ENCODE measurements at regions not wholly inside any gene's neighbourhood (a gene's known extent, or its start where the extent isn't known, plus 50 kb on each side); places are given as distances from the start of the nearest gene placed in this dataset.

DNA sequence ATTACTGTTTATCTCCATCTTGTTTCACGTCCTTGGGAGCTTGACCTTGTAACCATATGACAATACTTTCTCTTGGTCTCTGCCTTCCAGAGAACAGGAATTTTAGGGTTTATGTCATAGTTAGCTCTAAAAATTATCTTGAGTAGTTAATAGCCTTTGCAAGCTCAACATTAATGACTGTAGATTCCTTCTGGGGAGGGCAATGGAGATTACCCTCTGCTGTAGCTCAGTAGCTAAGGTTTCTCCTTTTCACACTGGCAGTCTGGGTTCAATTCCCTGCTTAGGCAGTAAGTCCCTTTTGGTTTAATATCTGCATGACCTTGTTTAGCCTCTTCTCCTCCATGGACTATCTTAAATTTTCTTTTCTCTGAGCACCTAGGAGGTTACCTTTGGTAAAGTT lies 181.7 kb upstream of the GPR101 start:
- TF ChIP-seq, protein P1, sequence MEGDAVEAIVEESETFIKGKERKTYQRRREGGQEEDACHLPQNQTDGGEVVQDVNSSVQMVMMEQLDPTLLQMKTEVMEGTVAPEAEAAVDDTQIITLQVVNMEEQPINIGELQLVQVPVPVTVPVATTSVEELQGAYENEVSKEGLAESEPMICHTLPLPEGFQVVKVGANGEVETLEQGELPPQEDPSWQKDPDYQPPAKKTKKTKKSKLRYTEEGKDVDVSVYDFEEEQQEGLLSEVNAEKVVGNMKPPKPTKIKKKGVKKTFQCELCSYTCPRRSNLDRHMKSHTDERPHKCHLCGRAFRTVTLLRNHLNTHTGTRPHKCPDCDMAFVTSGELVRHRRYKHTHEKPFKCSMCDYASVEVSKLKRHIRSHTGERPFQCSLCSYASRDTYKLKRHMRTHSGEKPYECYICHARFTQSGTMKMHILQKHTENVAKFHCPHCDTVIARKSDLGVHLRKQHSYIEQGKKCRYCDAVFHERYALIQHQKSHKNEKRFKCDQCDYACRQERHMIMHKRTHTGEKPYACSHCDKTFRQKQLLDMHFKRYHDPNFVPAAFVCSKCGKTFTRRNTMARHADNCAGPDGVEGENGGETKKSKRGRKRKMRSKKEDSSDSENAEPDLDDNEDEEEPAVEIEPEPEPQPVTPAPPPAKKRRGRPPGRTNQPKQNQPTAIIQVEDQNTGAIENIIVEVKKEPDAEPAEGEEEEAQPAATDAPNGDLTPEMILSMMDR (IDR thresholded peaks at IDR 0.05; ENCODE audit: insufficient read depth, low read length, missing control alignments) = no peak
- CTCF ChIA-PET = no interaction called here
- no peak overlapping the region for H3K4me3 ChIP-seq (ENCODE audit: low read depth, low read length)
- POLR2A ChIA-PET = no interaction called here
- DNase-seq (ENCODE audit: low read depth, low spot score) = no peak

DNA sequence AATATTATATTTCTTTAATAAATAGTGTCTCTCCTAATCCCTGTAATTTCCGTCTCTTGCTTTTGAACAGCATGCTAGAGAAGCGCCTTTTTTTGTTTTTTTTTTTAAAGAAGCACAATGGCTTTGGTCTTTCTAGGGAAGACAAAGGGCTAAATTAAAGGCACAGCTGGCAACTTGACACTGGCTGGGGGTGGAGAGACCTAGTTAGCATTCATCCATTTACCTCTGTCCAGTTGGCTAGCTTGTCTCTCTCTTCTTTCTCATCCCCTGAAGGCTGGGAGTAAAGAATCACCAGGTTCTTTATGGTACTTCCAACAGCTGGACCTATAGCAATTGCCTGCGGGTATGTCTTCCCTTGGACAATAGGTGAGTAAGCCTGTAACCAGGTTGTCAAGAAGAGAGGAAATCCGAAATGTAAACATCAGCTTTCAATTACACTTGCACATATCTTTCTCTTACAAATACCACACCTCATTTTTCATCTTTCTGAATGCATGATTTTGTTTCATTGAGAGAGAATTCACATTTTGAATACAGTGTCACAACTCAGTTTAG lies 178.4 kb upstream of the GPR101 start:
- ChIA-PET POLR2A (no interaction called here), CTCF (no interaction called here)
- no peak overlapping the region for H3K4me3 ChIP-seq (ENCODE audit: low read depth, low read length)
- DNase-seq (ENCODE audit: low read depth, low spot score) = no peak
- TF ChIP-seq, protein P1 (IDR thresholded peaks at IDR 0.05; ENCODE audit: insufficient read depth, low read length, missing control alignments) = no peak

DNA sequence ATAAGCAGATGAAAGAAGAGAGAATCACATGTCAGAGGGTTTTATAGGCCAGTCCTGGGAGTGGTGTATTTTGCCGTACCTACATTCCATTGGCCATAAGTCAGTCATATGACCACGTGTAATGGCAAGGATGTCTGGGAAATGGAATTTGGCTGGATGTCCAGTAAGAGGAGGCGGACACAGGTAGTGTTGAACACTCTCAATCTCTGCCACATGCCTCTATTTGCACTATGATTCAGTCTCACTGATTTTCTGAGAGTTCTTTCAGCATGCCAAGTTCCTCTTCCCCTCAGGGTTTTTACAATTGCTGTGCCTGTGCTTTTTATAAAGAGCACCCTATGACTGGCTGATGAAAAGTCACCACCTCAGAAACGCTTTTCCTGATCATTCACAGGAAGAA lies 164.2 kb upstream of the GPR101 start:
- TF ChIP-seq, protein P1 (IDR thresholded peaks at IDR 0.05; ENCODE audit: insufficient read depth, low read length, missing control alignments) = no peak
- H3K4me3 ChIP-seq (ENCODE audit: low read depth, low read length) = no peak overlapping the region
- POLR2A ChIA-PET = no interaction called here
- no peak for DNase-seq (ENCODE audit: low read depth, low spot score)
- CTCF ChIA-PET = no interaction called here

- ChIA-PET POLR2A (no interaction called here), CTCF (no interaction called here)
- TF ChIP-seq, protein P1 (IDR thresholded peaks at IDR 0.05; ENCODE audit: insufficient read depth, low read length, missing control alignments) = no peak
- no peak overlapping the region for H3K4me3 ChIP-seq (ENCODE audit: low read depth, low read length)
- no peak for DNase-seq (ENCODE audit: low read depth, low spot score)
These were observed 162.2 kb upstream of the GPR101 start for GRCh38 chrX:137195991-137196390.

DNA sequence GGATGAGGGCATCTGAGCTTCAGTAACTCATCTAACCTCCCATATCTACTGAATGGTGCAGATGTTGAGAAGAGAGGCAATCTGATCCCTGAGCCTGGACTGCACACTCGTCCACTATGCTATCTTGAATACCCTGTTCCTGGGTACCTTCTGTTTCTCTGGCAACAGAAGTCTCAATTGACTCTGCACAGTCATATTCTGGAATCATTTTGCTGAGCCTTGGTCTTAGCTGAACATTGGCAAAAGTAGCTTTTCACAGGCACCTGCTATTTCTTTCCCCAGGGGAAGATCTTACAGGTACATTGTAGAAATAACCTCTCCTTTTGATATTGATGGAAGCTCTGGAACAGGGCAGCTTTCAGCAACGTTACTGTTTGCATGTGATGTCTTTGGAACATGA lies 161.5 kb upstream of the GPR101 start:
- no peak for DNase-seq (ENCODE audit: low read depth, low spot score)
- H3K4me3 ChIP-seq (ENCODE audit: low read depth, low read length) = no peak overlapping the region
- TF ChIP-seq, protein P1 (IDR thresholded peaks at IDR 0.05; ENCODE audit: insufficient read depth, low read length, missing control alignments) = no peak
- CTCF ChIA-PET = interaction anchor here (1.0 to 2.0 kb wide), 2 partner anchors 223 to 239 kb away, joined by 3 to 11 read pairs; no protein-coding TSS in a partner anchor
- POLR2A ChIA-PET = interaction anchor here (0.5 kb wide), 1 partner anchor 185 kb away, joined by 3 read pairs; no protein-coding TSS in a partner anchor

- no peak for DNase-seq (ENCODE audit: low read depth, low spot score)
- no peak overlapping the region for H3K4me3 ChIP-seq (ENCODE audit: low read depth, low read length)
- TF ChIP-seq, protein P1 (IDR thresholded peaks at IDR 0.05; ENCODE audit: insufficient read depth, low read length, missing control alignments) = peak; percentile 58
- CTCF ChIA-PET = interaction anchor here (0.9 to 2.0 kb wide), 4 partner anchors 223 to 242 kb away, joined by 3 to 11 read pairs (median 8); no protein-coding TSS in a partner anchor
- POLR2A ChIA-PET = no interaction called here
These were observed 160.4 kb upstream of the GPR101 start for GRCh38 chrX:137194164-137194563.
